ENCODE measurements at regions not wholly inside any gene's neighbourhood (a gene's known extent, or its start where the extent isn't known, plus 50 kb on each side); places are given as distances from the start of the nearest gene placed in this dataset.
A peak's percentile ranks its signal among the peaks of the same experiment; 100 is the strongest.
"Not testable (repeated sequence)": the region's sequence is repeated elsewhere in the genome, so short reads cannot be mapped to it uniquely, and the experiment has no call there.

DNA sequence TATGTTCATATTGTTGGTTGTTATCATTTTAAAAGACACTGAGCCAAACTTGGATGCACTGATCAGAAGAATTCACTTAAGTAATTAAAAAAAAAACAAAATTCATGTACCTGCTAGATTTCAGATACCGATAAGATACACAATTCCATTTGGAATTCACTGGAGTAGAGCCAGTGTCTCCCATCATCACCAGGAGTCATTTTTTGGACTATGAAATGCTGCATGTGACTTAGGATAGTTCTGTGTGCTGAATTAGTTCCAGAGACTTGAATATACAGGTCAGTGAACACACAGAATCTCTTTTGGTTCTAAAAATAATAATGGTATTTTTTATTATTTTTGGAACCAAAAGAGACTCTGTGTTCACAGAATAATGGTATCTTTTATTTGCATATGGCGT lies 482.6 kb upstream of the PIK3R1 start:
- Mint-ChIP-seq H3K27me3 (no peaks in the 10 kb centered on the region), H3K27ac (no peak overlapping the region), H3K36me3 (ENCODE audit: low read depth) (no peaks in the 10 kb centered on the region), H3K4me1 (no peaks in the 10 kb centered on the region), H3K4me3 (no peak overlapping the region), H3K9me3 (no peaks in the 10 kb centered on the region)
- intact Hi-C loops (cut with micrococcal nuclease): no loop called here
- DNase-seq: no peak

DNA sequence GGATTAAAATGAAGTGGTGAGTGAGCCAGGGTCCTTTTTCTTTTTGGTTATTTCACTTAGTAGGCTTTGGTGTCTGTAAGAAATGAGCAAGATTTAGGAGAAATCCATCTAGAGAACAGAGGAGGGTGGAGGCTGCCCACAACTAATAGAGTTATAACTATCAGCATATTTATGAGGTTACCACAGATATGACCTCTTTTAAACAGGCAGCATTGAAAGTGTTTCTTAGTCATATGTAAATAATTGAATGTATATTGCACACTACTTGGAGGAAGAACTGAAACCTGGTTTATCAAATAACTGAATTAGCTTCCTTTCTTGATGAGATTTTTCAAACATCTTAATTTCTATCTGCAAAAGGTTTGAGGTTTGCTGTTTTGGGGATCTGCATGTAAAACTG lies 483.1 kb upstream of the PIK3R1 start:
- Mint-ChIP-seq H3K36me3 (ENCODE audit: low read depth) (no peaks in the 10 kb centered on the region), H3K4me3 (no peak overlapping the region), H3K9me3 (no peaks in the 10 kb centered on the region), H3K27ac (no peak overlapping the region), H3K4me1 (no peaks in the 10 kb centered on the region), H3K27me3 (no peaks in the 10 kb centered on the region)
- no peak for DNase-seq
- intact Hi-C loops (cut with micrococcal nuclease): no loop called here

DNA sequence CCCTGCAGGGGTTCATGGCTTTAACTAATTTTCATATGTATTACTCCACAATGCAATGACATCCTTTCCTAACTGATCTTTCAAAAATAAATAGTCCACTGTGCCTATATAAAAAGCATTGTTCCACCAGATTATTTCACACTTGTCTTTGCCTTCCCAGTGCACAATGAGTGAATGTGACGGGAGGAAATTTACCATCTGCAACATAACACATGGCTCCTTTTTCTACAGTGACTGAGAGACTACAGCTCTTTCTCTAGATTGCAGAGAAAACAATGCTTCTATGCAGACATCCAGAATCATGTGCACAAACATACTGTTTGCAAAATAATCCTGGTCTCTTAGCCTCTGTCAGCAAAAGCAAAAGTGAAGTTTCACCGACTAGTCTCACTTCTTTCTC lies 483.7 kb upstream of the PIK3R1 start:
- no peak for DNase-seq
- Mint-ChIP-seq H3K9me3 (no peaks in the 10 kb centered on the region), H3K27me3 (no peaks in the 10 kb centered on the region), H3K27ac (no peak overlapping the region), H3K4me1 (no peaks in the 10 kb centered on the region), H3K4me3 (no peak overlapping the region), H3K36me3 (ENCODE audit: low read depth) (no peaks in the 10 kb centered on the region)
- intact Hi-C loops (cut with micrococcal nuclease): no loop called here

DNA sequence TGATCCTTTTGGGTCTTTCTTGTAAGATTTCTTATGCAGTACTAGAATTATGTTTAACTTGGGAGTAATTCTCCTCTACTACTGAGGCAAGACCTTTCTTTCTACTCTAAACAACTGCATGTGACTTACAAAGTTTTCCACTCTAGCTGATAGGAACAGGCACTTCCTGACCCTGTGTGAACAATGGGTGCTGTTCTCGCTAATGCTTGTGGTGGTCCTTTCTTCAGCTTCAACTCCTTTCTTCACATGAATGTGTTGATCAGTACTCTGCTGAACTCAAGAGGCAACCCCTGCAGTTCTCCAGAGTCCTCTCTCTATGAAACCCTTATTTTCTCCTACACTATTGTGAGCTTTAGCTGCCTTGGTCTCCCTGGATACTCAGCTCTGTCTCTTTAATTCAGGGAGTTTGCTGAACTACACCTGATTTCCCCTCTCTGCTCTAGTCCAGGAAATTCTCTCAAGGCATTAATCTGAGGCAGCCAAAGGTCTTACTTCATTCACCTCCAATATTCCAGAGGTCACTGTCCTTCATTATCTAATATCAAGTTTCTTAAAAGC lies 484.6 kb upstream of the PIK3R1 start:
- H3K4me3 Mint-ChIP-seq: no peak overlapping the region
- no peaks in the 10 kb centered on the region for H3K9me3 Mint-ChIP-seq
- no peaks in the 10 kb centered on the region for H3K36me3 Mint-ChIP-seq (ENCODE audit: low read depth)
- H3K27ac Mint-ChIP-seq: no peak overlapping the region
- intact Hi-C loops (cut with micrococcal nuclease): no loop called here
- no peaks in the 10 kb centered on the region for H3K27me3 Mint-ChIP-seq
- DNase-seq: no peak
- no peaks in the 10 kb centered on the region for H3K4me1 Mint-ChIP-seq

DNA sequence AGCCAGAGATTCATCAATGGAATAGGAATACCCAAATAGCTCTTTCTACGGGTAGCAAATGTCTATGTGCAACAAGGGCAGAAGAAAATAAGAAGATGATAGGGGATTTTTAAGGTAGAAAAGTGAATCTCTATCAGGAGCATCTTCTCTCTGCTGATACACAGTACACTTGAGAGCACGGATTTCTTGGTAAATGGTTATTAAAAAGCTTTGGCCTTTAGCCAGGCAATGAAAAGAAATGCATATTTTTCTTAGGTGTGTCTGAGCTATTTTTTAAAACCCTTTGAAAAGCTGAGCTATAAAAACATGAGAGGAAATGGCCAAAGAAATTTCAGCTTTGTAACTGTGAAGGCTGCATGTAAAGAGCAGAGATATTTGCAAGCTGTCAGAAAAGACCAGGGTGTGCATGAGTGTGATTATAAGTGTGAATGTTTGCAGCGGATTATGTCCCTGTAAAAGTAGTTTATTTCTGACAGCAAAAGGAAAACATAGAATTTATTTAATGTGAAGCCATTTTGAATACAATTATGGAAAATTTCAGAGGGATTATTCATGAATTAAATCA lies 487.1 kb upstream of the PIK3R1 start:
- Mint-ChIP-seq H3K27me3 (no peaks in the 10 kb centered on the region), H3K4me1 (no peaks in the 10 kb centered on the region), H3K27ac (no peak overlapping the region), H3K9me3 (peaks cover 3% of the 10 kb centered on the region), H3K4me3 (no peak overlapping the region), H3K36me3 (ENCODE audit: low read depth) (no peaks in the 10 kb centered on the region)
- DNase-seq: no peak
- intact Hi-C loops (cut with micrococcal nuclease): no loop called here

DNA sequence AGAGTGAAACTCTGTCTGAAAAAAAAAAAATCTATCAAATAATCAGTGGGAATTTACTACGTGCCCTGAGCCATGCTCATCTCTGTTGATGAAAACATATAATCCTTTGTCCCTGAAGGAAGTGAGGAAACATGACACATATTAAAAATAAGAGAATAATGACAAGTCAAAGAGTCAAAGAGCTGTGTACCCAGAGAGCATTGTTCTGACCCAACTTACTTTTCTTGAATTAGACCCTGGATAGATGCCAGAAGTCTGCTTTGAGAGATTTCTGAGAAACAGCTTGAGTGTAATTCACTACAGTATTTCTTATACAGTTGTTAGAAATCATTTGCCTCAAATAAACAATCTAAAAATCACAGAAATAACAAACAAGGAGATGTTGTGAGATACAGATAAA lies 490.0 kb upstream of the PIK3R1 start:
- Mint-ChIP-seq H3K4me3 (no peak overlapping the region), H3K9me3 (peaks cover 3% of the 10 kb centered on the region), H3K27me3 (no peaks in the 10 kb centered on the region), H3K27ac (no peak overlapping the region), H3K36me3 (ENCODE audit: low read depth) (no peaks in the 10 kb centered on the region), H3K4me1 (no peaks in the 10 kb centered on the region)
- intact Hi-C loops (cut with micrococcal nuclease): no loop called here
- no peak for DNase-seq

DNA sequence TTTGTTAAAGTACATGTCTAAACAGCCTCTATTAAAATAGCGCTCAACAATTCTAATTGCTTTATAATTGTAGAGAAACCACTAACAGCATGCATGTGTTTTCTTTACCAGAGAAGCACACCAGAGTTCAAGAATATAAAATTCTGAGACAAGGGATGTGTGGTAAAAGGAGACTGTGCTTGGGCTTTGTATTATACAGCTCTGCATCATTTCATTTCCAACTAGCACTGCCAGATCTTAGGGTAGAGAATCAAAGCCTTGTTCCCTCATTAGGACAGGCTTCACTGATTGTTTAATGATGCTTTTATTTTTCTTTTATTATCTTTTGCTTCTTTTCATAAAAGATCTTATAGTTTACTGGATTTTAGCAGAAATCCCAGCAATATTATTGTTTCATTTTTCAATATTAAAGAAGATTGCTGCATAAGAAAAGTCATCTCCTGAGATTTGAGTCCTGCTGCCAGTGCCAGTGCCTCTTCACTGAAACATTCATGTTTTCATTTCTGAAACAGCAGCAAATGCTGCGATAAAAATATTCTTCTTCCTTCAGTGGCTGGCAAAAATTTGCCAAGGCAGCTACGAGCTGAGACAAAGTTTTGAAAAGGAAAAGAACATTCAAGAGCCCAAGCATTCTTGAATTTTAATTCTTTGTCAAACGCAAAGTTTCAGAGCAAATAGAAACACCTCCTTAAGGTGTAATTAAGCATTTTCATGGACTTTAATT lies 491.0 kb upstream of the PIK3R1 start:
- no peaks in the 10 kb centered on the region for H3K36me3 Mint-ChIP-seq (ENCODE audit: low read depth)
- DNase-seq: no peak
- no peak overlapping the region for H3K27ac Mint-ChIP-seq
- H3K9me3 Mint-ChIP-seq: peaks cover 3% of the 10 kb centered on the region
- no peak overlapping the region for H3K4me3 Mint-ChIP-seq
- intact Hi-C loops (cut with micrococcal nuclease): no loop called here
- no peaks in the 10 kb centered on the region for H3K4me1 Mint-ChIP-seq
- no peaks in the 10 kb centered on the region for H3K27me3 Mint-ChIP-seq

DNA sequence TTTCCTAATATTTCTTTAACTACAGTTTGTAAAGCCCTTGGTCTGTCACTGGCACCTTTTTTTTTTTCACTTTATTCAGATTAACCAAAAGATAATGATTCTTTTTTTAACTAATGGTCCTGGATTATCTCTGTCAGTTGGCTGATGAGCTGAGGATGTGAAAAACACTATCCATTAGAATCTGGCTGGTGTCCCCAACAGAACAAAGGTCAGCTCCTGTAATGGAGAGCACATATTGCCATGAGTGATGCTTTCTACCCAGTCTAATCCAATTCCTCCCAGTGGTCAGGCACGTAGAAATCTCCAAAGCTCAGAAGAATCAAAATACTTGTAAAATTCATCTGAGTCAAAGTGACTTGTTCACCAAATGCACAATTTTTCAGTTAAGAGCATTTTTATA lies 491.7 kb upstream of the PIK3R1 start:
- Mint-ChIP-seq H3K27ac (no peak overlapping the region), H3K36me3 (ENCODE audit: low read depth) (no peaks in the 10 kb centered on the region), H3K4me3 (no peak overlapping the region), H3K4me1 (no peaks in the 10 kb centered on the region), H3K9me3 (peaks cover 3% of the 10 kb centered on the region), H3K27me3 (no peaks in the 10 kb centered on the region)
- intact Hi-C loops (cut with micrococcal nuclease): no loop called here
- no peak for DNase-seq

DNA sequence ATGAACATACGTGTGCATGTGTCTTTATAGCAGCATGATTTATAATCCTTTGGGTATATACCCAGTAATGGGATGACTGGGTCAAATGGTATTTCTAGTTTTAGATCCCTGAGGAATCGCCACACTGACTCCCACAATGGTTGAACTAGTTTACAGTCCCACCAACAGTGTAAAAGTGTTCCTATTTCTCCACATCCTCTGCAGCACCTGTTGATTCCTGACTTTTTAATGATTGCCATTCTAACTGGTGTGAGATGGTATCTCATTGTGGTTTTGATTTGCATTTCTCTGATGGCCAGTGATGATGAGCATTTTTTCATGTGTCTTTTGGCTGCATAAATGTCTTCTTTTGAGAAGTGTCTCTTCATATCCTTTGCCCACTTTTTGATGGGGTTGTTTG lies 493.0 kb upstream of the PIK3R1 start:
- DNase-seq; H3K27me3 Mint-ChIP-seq; intact Hi-C loops (cut with micrococcal nuclease); H3K4me1 Mint-ChIP-seq; H3K4me3 Mint-ChIP-seq; H3K9me3 Mint-ChIP-seq; H3K27ac Mint-ChIP-seq; H3K36me3 Mint-ChIP-seq (ENCODE audit: low read depth): not testable (repeated sequence)

DNA sequence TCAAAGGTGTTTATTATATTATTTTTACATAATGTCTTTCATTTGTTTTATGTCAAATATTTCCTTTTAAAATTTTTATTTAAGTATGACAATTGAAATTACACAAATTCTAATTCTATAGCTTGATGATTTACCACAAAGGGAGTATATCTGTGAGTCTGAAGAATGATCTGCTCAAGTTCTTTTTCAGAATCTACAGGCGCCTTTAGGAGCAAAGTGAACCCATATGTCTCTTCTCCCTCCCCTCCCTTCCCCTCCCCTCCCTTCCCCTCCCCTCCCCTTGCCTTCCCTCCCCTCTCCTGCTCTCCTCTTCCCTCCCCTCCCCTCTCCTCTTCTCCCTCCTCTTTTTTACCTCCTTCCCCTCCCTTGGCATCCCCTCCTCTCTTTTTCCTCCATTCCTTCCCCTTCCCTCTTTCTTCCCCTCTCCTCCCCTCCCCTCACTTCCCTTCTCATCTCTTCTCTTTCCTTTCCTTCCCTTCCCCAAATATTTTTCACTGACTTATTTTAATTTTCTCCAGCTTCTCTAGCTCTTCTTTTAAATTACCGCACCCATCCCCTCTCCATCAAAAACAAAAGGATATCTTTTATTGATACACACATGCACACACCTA lies 495.3 kb upstream of the PIK3R1 start:
- no peaks in the 10 kb centered on the region for H3K4me1 Mint-ChIP-seq
- no peaks in the 10 kb centered on the region for H3K36me3 Mint-ChIP-seq (ENCODE audit: low read depth)
- H3K27me3 Mint-ChIP-seq: no peaks in the 10 kb centered on the region
- no peak for DNase-seq
- no peak overlapping the region for H3K4me3 Mint-ChIP-seq
- no peak overlapping the region for H3K27ac Mint-ChIP-seq
- intact Hi-C loops (cut with micrococcal nuclease): no loop called here
- H3K9me3 Mint-ChIP-seq: no peaks in the 10 kb centered on the region

DNA sequence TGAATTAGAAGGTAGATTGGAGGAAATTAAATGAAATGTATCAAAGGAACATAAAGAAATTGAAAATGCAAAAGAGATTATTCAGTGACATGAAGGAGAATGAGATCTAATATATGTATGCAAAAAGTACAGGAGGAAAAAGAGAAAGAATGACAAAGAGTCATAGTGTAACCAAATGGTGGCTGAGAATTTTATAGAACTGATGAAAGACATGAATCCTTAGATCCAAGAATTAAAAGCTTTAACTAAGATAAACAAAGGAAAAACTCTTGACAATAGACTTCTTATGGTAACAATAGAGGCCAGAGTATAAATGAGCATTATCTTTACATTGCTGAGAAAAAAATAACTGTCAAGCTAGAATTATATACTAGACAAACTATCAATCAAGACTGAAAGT lies 505.4 kb upstream of the CD180 start:
- H3K4me1 Mint-ChIP-seq: no peaks in the 10 kb centered on the region
- no peak overlapping the region for H3K4me3 Mint-ChIP-seq
- intact Hi-C loops (cut with micrococcal nuclease): no loop called here
- no peaks in the 10 kb centered on the region for H3K36me3 Mint-ChIP-seq (ENCODE audit: low read depth)
- DNase-seq: no peak
- H3K9me3 Mint-ChIP-seq: peaks cover 21% of the 10 kb centered on the region
- no peaks in the 10 kb centered on the region for H3K27me3 Mint-ChIP-seq
- H3K27ac Mint-ChIP-seq: no peak overlapping the region

DNA sequence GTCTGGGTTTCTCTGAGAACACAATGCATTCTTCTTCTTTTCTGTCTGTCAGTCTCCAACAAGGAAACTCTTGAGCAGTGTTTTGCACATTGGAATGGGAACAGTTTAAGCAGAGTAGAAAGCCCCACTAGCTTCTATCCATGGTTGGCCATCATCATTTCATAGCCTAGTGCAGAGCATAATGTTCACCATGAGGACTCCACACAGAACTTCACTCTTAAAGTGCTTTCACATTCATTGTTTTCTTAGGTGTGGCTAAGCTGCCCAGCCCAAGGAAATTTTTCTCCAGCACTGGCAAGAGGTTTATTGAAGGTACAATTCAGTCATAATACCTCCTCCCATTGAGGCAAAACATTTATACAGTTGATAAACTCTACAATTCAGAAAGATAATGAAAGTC lies 503.0 kb upstream of the CD180 start:
- DNase-seq: peak; percentile 7
- Mint-ChIP-seq H3K9me3 (peaks cover 13% of the 10 kb centered on the region), H3K4me1 (no peaks in the 10 kb centered on the region), H3K27me3 (no peaks in the 10 kb centered on the region), H3K36me3 (ENCODE audit: low read depth) (no peaks in the 10 kb centered on the region), H3K27ac (no peak overlapping the region), H3K4me3 (no peak overlapping the region)
- intact Hi-C loops (cut with micrococcal nuclease): no loop called here

DNA sequence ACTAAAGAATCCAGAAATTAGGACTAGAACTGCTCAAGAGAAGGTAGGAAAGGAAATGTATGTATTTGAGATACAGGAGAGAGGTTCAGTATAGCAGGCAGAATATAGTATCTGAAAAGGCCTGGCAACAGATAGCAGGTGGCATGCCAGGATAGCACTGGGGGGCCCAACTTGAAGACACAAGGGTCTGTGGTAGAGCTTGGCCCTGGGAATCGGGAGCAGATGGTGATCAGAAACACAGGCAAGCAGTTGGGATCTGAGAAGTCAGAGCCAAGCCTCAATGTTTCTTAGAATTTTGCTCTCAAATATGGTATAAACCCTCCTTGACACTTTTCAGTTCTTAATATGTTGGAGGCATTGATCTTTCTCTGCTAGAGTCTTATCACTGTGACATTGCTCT lies 499.8 kb upstream of the CD180 start:
- DNase-seq: peak; percentile 26
- H3K4me3 Mint-ChIP-seq: no peak overlapping the region
- H3K9me3 Mint-ChIP-seq: peaks cover 8% of the 10 kb centered on the region
- intact Hi-C loops (cut with micrococcal nuclease): no loop called here
- no peaks in the 10 kb centered on the region for H3K27me3 Mint-ChIP-seq
- no peaks in the 10 kb centered on the region for H3K36me3 Mint-ChIP-seq (ENCODE audit: low read depth)
- H3K4me1 Mint-ChIP-seq: no peaks in the 10 kb centered on the region
- H3K27ac Mint-ChIP-seq: no peak overlapping the region

DNA sequence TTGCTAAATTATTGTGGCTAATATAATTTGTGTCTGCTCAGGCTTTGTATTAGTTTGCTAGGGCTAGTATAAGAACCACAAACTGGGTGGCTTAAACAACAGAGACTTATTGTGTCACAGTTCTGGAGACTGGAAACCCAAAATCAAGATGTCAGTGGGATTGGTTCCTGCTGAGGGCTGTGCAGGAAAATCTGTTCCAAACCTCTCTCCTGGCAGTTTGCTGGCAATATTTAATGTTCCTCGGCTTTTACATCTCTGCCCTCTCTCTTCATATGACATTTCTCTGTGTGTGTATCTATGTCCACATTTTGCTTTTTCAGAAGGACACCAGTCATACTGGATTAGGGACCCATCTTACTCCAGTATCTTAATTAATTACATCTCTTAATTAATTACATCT lies 498.8 kb upstream of the CD180 start:
- Mint-ChIP-seq H3K27me3 (no peaks in the 10 kb centered on the region), H3K27ac (no peak overlapping the region), H3K4me3 (no peak overlapping the region), H3K36me3 (ENCODE audit: low read depth) (no peaks in the 10 kb centered on the region), H3K9me3 (peaks cover 5% of the 10 kb centered on the region), H3K4me1 (no peaks in the 10 kb centered on the region)
- intact Hi-C loops (cut with micrococcal nuclease): no loop called here
- DNase-seq: peak; percentile 19
